Neuronal stem cell (in vitro differentiated cells): ENCODE measurements at regions not wholly inside any gene's neighbourhood (a gene's known extent, or its start where the extent isn't known, plus 50 kb on each side); places are given as distances from the start of the nearest gene placed in this dataset.

ENCODE experiments used
- DNase-seq: peaks from one replicate; pipeline ENCODE4 v3.0.0-alpha.2; 2013; ENCODE audit warnings: low spot score
- H2AFZ ChIP-seq: one replicate; pipeline ENCODE4 v1.6.1; 2013; ENCODE audit warnings: mild to moderate bottlenecking, low read length, inconsistent platforms
- H2AK5ac ChIP-seq: 2 replicates; pipeline ENCODE4 v1.6.1; 2013; ENCODE audit warnings: low read depth, mild to moderate bottlenecking, inconsistent platforms, low read length, moderate library complexity, mixed read lengths
- H2BK120ac ChIP-seq: 2 replicates; pipeline ENCODE4 v1.6.1; 2013; ENCODE audit warnings: low read depth, mild to moderate bottlenecking, inconsistent platforms, low read length, moderate library complexity, mixed read lengths
- H2BK12ac ChIP-seq: one replicate; pipeline ENCODE4 v1.6.1; 2013; ENCODE audit warnings: low read length, inconsistent platforms
- H2BK15ac ChIP-seq: 2 replicates; pipeline ENCODE4 v1.6.1; 2013; ENCODE audit warnings: mild to moderate bottlenecking, low read length, inconsistent platforms, mixed read lengths
- H2BK5ac ChIP-seq: one replicate; pipeline ENCODE4 v1.6.1; 2013; ENCODE audit warnings: inconsistent platforms, mild to moderate bottlenecking, low read length, moderate library complexity
- H3K14ac ChIP-seq: one replicate; pipeline ENCODE4 v1.6.1; 2013; ENCODE audit warnings: low read length, inconsistent platforms
- H3K18ac ChIP-seq: 2 replicates; pipeline ENCODE4 v1.6.1; 2013; ENCODE audit warnings: low read length, inconsistent platforms
- H3K23ac ChIP-seq: 2 replicates; pipeline ENCODE4 v1.6.1; 2013; ENCODE audit warnings: low read depth, mild to moderate bottlenecking, mixed read lengths, low read length, inconsistent platforms; ENCODE audit not compliant: poor library complexity
- H3K27ac ChIP-seq: replicated peaks from 3 replicates; pipeline ENCODE4 v1.5.1; 2013; ENCODE audit warnings: low read length, inconsistent platforms
- H3K27me3 ChIP-seq, 3 experiments: 2 replicates each; pipeline ENCODE4 v1.6.1; 2013; ENCODE audit warnings: low read length in 3 of 3, mild to moderate bottlenecking in 2 of 3, inconsistent platforms in 1 of 3, low read depth in 1 of 3, mixed read lengths in 1 of 3, moderate library complexity in 1 of 3; ENCODE audit not compliant: control insufficient read depth in 3 of 3, insufficient read depth in 3 of 3
- H3K36me3 ChIP-seq, 2 donors: replicated peaks in 1 of 2; 2 replicates each; pipeline ENCODE4 v1.6.1; 2013; ENCODE audit warnings: low read length in 2 of 2; ENCODE audit not compliant: control insufficient read depth in 2 of 2, insufficient read depth in 2 of 2
- H3K4ac ChIP-seq: 2 replicates; pipeline ENCODE4 v1.6.1; 2013; ENCODE audit warnings: inconsistent platforms, mild to moderate bottlenecking, low read length, moderate library complexity
- H3K4me1 ChIP-seq, 2 donors: 1 replicate in 1 of 2; 2 replicates in 1 of 2; pipeline ENCODE4 v1.6.1; 2013; ENCODE audit warnings: low read length in 2 of 2, low read depth in 1 of 2; ENCODE audit not compliant: control insufficient read depth in 2 of 2, insufficient read depth in 1 of 2
- H3K4me2 ChIP-seq: one replicate; pipeline ENCODE4 v1.6.1; 2013; ENCODE audit warnings: mild to moderate bottlenecking, low read length, inconsistent platforms; ENCODE audit not compliant: insufficient read depth, poor library complexity, severe bottlenecking
- H3K4me3 ChIP-seq, 2 donors: 2 replicates each; pipeline ENCODE4 v1.5.1; 2013; ENCODE audit warnings: low read length in 2 of 2, mild to moderate bottlenecking in 2 of 2, inconsistent platforms in 1 of 2, moderate library complexity in 1 of 2
- H3K79me1 ChIP-seq: one replicate; pipeline ENCODE4 v1.6.1; 2013; ENCODE audit warnings: low read depth, mild to moderate bottlenecking, inconsistent platforms, low read length, moderate library complexity
- H3K9ac ChIP-seq: one replicate; pipeline ENCODE4 v1.6.1; 2013; ENCODE audit warnings: mild to moderate bottlenecking, low read depth, low read length, inconsistent platforms; ENCODE audit not compliant: poor library complexity
- H3K9me3 ChIP-seq, 2 donors: replicated peaks in 1 of 2; 2 replicates each; pipeline versions ENCODE3 to v1.6.1; 2013; ENCODE audit warnings: low read length in 2 of 2, mild to moderate bottlenecking in 2 of 2, inconsistent platforms in 1 of 2, low read depth in 1 of 2, mixed read lengths in 1 of 2, moderate library complexity in 1 of 2; ENCODE audit not compliant: control insufficient read depth in 2 of 2, insufficient read depth in 1 of 2
- H4K8ac ChIP-seq: one replicate; pipeline ENCODE4 v1.6.1; 2013; ENCODE audit warnings: low read depth, mild to moderate bottlenecking, inconsistent platforms, low read length, moderate library complexity
- H4K91ac ChIP-seq: one replicate; pipeline ENCODE4 v1.6.1; 2013; ENCODE audit warnings: low read length, low read depth, mild to moderate bottlenecking, inconsistent platforms; ENCODE audit not compliant: poor library complexity
- WGBS, 2 donors: extraction: QIAGEN DNeasy Blood & Tissue Kit; methylation state at CpG; one replicate each; pipeline ENCODE4 v1.1.7; 2013; ENCODE audit warnings: missing lambda C conversion rate in 2 of 2, mixed read lengths in 1 of 2; ENCODE audit not compliant: insufficient read length in 2 of 2, insufficient replicate concordance in 1 of 2; ENCODE audit errors: extremely low coverage in 2 of 2; 5-methylcytosine and 5-hydroxymethylcytosine counted together

- Histone ChIP-seq H3K9ac (no peak overlapping the region), H4K8ac (no peak overlapping the region), H2BK120ac (no peak overlapping the region), H3K27ac (no peak overlapping the region), H3K27me3 (no peaks in the 10 kb centered on the region), H3K18ac (no peak overlapping the region), H4K91ac (no peak overlapping the region), H3K79me1 (no peaks in the 10 kb centered on the region), H3K4me3 (no peak overlapping the region), H3K4ac (no peak overlapping the region), H3K36me3 (no peaks in the 10 kb centered on the region), H2BK15ac (no peak overlapping the region), H2AFZ (no peak overlapping the region), H3K14ac (no peak overlapping the region), H2AK5ac (no peak overlapping the region), H3K9me3 (peaks cover 6 to 13% of the 10 kb centered on the region in 2 donors), H2BK12ac (no peak overlapping the region), H3K4me2 (no peak overlapping the region), H3K23ac (no peak overlapping the region), H3K4me1 (peaks cover 0 to 4% of the 10 kb centered on the region in 2 donors), H2BK5ac (no peak overlapping the region)
- no peak for DNase-seq
- no CpG with 5 or more reads among the region's 3 CpGs for WGBS, 2 donors
These were observed 140.0 kb upstream of the PRICKLE1 start for GRCh38 chr12:42729535-42729900.

- Histone ChIP-seq H4K8ac (no peak overlapping the region), H3K23ac (no peak overlapping the region), H3K79me1 (no peaks in the 10 kb centered on the region), H2BK15ac (no peak overlapping the region), H2BK12ac (no peak overlapping the region), H2BK5ac (no peak overlapping the region), H3K9ac (no peak overlapping the region), H3K36me3 (no peaks in the 10 kb centered on the region), H2AFZ (no peak overlapping the region), H3K4me3 (no peak overlapping the region), H3K18ac (no peak overlapping the region), H3K9me3 (peaks cover 6 to 13% of the 10 kb centered on the region in 2 donors), H2AK5ac (no peak overlapping the region), H3K4ac (no peak overlapping the region), H2BK120ac (no peak overlapping the region), H3K14ac (no peak overlapping the region), H3K27me3 (no peaks in the 10 kb centered on the region), H3K27ac (no peak overlapping the region), H3K4me2 (no peak overlapping the region), H4K91ac (no peak overlapping the region), H3K4me1 (peaks cover 0 to 4% of the 10 kb centered on the region in 2 donors)
- DNase-seq = no peak
- WGBS, 2 donors = no CpG with 5 or more reads among the region's 9 CpGs
These were observed 139.4 kb upstream of the PRICKLE1 start for GRCh38 chr12:42728770-42729534.

GRCh38 chr12:42728287-42728686, 138.7 kb upstream of the PRICKLE1 start:
- no peak for DNase-seq
- H2AFZ ChIP-seq = no peak overlapping the region
- no peak overlapping the region for H3K18ac ChIP-seq
- H4K8ac ChIP-seq = no peak overlapping the region
- H3K27me3 ChIP-seq = no peaks in the 10 kb centered on the region
- H2AK5ac ChIP-seq = no peak overlapping the region
- no peak overlapping the region for H3K27ac ChIP-seq
- no peak overlapping the region for H2BK5ac ChIP-seq
- H4K91ac ChIP-seq = no peak overlapping the region
- H3K4me2 ChIP-seq = no peak overlapping the region
- no peak overlapping the region for H2BK15ac ChIP-seq
- no peak overlapping the region for H3K23ac ChIP-seq
- H3K4me3 ChIP-seq = no peak overlapping the region
- no peak overlapping the region for H3K14ac ChIP-seq
- no CpG with 5 or more reads among the region's 2 CpGs for WGBS, 2 donors
- H3K9ac ChIP-seq = no peak overlapping the region
- no peak overlapping the region for H2BK12ac ChIP-seq
- peaks cover 6 to 13% of the 10 kb centered on the region in 2 donors for H3K9me3 ChIP-seq
- H3K36me3 ChIP-seq = no peaks in the 10 kb centered on the region
- H3K4ac ChIP-seq = no peak overlapping the region
- H3K4me1 ChIP-seq = peaks cover 0 to 4% of the 10 kb centered on the region in 2 donors
- no peaks in the 10 kb centered on the region for H3K79me1 ChIP-seq
- H2BK120ac ChIP-seq = no peak overlapping the region

- Histone ChIP-seq H3K36me3 (no peaks in the 10 kb centered on the region), H3K4me1 (peaks cover 0 to 4% of the 10 kb centered on the region in 2 donors), H3K27me3 (no peaks in the 10 kb centered on the region), H3K79me1 (no peaks in the 10 kb centered on the region), H3K18ac (no peak overlapping the region), H3K9ac (no peak overlapping the region), H3K4me3 (no peak overlapping the region), H2BK5ac (no peak overlapping the region), H2AK5ac (no peak overlapping the region), H2BK15ac (no peak overlapping the region), H2BK12ac (no peak overlapping the region), H2BK120ac (no peak overlapping the region), H3K14ac (no peak overlapping the region), H3K23ac (no peak overlapping the region), H2AFZ (no peak overlapping the region), H3K4me2 (no peak overlapping the region), H4K91ac (no peak overlapping the region), H3K4ac (no peak overlapping the region), H3K9me3 (peaks cover 6 to 13% of the 10 kb centered on the region in 2 donors), H4K8ac (no peak overlapping the region), H3K27ac (no peak overlapping the region)
- no peak for DNase-seq
- WGBS, 2 donors = no CpG with 5 or more reads among the region's 3 CpGs
These were observed 136.3 kb upstream of the PRICKLE1 start for GRCh38 chr12:42725809-42726208.
